Hepatocyte (in vitro differentiated cells): ENCODE measurements at regions not wholly inside any gene's neighbourhood (a gene's known extent, or its start where the extent isn't known, plus 50 kb on each side); places are given as distances from the start of the nearest gene placed in this dataset.

Source experiments
- EZH2 ChIP-seq: fragments of 200-600 bp; sonication (generic); IDR thresholded peaks from 2 replicates; pipeline ENCODE4 v1.6.1; 2016; ENCODE audit warnings: antibody characterized with exemption, mild to moderate bottlenecking, borderline replicate concordance
- EZH2phosphoT487 ChIP-seq: fragments of 200-600 bp; sonication (generic); IDR thresholded peaks from one replicate; pipeline ENCODE4 v1.6.1; 2018; ENCODE audit warnings: antibody characterized with exemption, mild to moderate bottlenecking, low read depth, moderate library complexity; ENCODE audit not compliant: unreplicated experiment, severe bottlenecking
- TF ChIP-seq, protein P1 (sequence below): fragments of 200-600 bp; sonication (generic); IDR thresholded peaks from 2 replicates; pipeline ENCODE4 v1.5.1; 2016; ENCODE audit warnings: antibody characterized with exemption, mild to moderate bottlenecking; ENCODE audit not compliant: poor library complexity

DNA sequence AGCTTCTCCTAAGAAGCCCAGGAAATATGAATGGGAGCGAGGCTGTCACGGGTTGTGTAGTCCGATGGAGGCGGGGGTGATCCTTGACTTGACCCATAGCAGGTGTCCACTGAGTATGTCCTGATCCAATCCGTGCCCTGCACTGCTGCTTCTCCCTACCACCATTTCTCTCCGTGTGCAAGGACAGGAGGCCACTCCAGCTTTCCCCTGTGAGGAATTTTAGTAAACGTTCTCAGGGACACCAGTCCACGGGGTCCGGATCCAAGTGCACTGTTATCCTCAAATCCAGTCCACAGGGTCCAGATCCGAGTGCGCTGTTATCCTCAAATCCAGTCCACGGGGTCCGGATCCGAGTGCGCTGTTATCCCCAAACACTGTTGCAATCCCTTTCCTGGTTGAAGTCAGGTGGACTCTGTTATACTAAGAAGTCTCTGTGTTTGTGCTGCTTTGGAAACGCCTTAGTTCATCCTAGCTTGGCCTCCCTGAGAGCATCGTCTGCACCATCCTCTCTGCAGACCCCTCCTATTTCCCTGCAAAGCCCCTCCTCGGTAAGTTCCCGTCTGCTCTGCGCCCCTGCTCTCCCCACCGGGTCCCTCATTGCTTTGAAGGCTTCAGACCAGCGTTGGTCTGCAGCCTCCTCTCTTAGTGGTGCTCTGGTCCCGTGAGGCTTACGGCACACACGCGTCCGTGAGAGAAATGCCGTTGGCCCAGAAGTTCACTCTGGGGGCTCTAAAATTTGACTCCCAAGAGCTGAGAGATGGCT, 303.5 kb downstream of the TEX29 start:
- TF ChIP-seq, protein P1, sequence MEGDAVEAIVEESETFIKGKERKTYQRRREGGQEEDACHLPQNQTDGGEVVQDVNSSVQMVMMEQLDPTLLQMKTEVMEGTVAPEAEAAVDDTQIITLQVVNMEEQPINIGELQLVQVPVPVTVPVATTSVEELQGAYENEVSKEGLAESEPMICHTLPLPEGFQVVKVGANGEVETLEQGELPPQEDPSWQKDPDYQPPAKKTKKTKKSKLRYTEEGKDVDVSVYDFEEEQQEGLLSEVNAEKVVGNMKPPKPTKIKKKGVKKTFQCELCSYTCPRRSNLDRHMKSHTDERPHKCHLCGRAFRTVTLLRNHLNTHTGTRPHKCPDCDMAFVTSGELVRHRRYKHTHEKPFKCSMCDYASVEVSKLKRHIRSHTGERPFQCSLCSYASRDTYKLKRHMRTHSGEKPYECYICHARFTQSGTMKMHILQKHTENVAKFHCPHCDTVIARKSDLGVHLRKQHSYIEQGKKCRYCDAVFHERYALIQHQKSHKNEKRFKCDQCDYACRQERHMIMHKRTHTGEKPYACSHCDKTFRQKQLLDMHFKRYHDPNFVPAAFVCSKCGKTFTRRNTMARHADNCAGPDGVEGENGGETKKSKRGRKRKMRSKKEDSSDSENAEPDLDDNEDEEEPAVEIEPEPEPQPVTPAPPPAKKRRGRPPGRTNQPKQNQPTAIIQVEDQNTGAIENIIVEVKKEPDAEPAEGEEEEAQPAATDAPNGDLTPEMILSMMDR = no peak
- TF ChIP-seq EZH2phosphoT487 = no peak
- no peak for TF ChIP-seq EZH2
